ENCODE measurements at regions not wholly inside any gene's neighbourhood (a gene's known extent, or its start where the extent isn't known, plus 50 kb on each side); places are given as distances from the start of the nearest gene placed in this dataset.

DNA sequence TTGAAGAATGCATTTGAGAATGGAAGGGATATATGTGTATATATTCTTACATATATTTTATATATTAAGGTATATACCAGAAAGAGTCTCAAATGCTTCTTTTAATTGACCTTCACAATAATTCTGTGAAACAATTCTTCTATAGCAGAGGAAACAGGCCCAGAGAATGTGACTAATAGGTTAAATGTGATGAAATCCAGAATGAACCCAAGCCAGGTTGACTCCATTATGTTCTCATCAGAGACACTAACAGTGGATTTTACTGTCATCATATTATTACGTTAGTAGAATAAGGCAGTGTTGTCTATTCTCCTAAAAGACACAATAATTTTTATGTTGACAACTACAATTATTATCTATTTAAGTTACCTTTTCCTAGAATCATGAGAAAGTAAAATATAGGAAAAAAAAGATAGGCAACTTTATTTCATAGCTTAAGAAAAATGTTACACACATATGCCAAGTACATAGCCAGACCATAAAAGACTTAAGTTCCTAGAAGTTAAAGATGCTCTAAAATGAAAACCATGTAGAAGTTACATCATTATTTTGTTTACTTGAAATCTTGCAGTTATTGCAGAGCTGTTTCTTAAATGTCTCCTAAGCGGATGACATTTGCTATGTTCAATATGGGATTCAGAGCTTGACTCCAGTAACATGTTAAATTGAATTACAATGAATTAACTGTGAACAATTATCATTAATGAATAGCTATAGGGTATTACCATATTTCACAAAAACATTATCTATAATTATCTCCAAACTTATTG is 56.2 kb upstream of the ANKRD50 start:
- TF ChIP-seq POLR2A (IDR thresholded peaks at IDR 0.05; ENCODE audit: low read length): no peak
- no peak for TF ChIP-seq GATA1 (IDR thresholded peaks at IDR 0.05; ENCODE audit: low read depth, low read length)
- DNase-seq: no peak

DNA sequence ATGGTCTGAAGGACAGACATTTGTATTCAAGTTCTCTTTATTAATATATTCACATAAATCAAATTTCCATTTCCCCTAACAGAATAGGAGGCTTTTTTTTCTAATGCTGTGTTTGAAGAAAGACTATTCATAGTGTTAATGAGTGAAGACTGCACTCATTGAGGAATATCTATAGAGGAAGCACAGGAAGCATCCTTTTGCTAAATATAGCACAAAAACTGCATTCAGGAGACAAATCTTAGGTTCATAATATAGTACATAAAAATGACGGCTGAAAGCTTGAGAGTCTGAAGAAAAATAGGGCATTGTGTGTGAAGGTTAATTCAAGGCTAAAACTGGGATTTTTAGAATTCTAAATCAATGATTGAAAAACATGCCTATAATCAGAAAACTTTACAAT is 50.4 kb upstream of the ANKRD50 start:
- TF ChIP-seq POLR2A (IDR thresholded peaks at IDR 0.05; ENCODE audit: low read length) (no peak), GATA1 (IDR thresholded peaks at IDR 0.05; ENCODE audit: low read depth, low read length) (no peak)
- no peak for DNase-seq

All from erythroblast (primary cell).